PFSK-1 (cell line): ENCODE measurements at regions not wholly inside any gene's neighbourhood (a gene's known extent, or its start where the extent isn't known, plus 50 kb on each side); places are given as distances from the start of the nearest gene placed in this dataset.

ENCODE experiments used
- FOXP2 ChIP-seq: optimal IDR thresholded peaks from 2 replicates; pipeline ENCODE3; 2011; ENCODE audit warnings: borderline replicate concordance, control low read depth, inconsistent platforms; ENCODE audit not compliant: insufficient read depth; ENCODE audit errors: extremely low read length, extremely low read depth
- POLR2AphosphoS5 ChIP-seq: IDR thresholded peaks from 2 replicates; pipeline ENCODE4 v1.6.1; 2012; ENCODE audit warnings: low read depth, mild to moderate bottlenecking, control low read depth, low read length, moderate library complexity
- SIN3A ChIP-seq: IDR thresholded peaks from 2 replicates; pipeline ENCODE4 v1.6.1; 2012; ENCODE audit warnings: mild to moderate bottlenecking, low read length, moderate library complexity, borderline replicate concordance; ENCODE audit not compliant: insufficient read depth
- TAF1 ChIP-seq: IDR thresholded peaks from 2 replicates; pipeline ENCODE4 v1.6.1; 2012; ENCODE audit warnings: low read length, control low read depth, borderline replicate concordance; ENCODE audit not compliant: insufficient read depth
- TF ChIP-seq, protein P1 (sequence below), 2 experiments: IDR thresholded peaks; 2 replicates each; pipeline versions ENCODE4 v1.6.1 to v1.8.0; 2011 to 2012; ENCODE audit warnings: low read depth in 2 of 2, low read length in 2 of 2, control low read depth in 1 of 2, inconsistent platforms in 1 of 2, mild to moderate bottlenecking in 1 of 2, moderate library complexity in 1 of 2; ENCODE audit not compliant: insufficient read depth in 1 of 2

- TF ChIP-seq POLR2AphosphoS5 (no peak), SIN3A (no peak), TAF1 (no peak), FOXP2 (no peak)
- TF ChIP-seq, protein P1, sequence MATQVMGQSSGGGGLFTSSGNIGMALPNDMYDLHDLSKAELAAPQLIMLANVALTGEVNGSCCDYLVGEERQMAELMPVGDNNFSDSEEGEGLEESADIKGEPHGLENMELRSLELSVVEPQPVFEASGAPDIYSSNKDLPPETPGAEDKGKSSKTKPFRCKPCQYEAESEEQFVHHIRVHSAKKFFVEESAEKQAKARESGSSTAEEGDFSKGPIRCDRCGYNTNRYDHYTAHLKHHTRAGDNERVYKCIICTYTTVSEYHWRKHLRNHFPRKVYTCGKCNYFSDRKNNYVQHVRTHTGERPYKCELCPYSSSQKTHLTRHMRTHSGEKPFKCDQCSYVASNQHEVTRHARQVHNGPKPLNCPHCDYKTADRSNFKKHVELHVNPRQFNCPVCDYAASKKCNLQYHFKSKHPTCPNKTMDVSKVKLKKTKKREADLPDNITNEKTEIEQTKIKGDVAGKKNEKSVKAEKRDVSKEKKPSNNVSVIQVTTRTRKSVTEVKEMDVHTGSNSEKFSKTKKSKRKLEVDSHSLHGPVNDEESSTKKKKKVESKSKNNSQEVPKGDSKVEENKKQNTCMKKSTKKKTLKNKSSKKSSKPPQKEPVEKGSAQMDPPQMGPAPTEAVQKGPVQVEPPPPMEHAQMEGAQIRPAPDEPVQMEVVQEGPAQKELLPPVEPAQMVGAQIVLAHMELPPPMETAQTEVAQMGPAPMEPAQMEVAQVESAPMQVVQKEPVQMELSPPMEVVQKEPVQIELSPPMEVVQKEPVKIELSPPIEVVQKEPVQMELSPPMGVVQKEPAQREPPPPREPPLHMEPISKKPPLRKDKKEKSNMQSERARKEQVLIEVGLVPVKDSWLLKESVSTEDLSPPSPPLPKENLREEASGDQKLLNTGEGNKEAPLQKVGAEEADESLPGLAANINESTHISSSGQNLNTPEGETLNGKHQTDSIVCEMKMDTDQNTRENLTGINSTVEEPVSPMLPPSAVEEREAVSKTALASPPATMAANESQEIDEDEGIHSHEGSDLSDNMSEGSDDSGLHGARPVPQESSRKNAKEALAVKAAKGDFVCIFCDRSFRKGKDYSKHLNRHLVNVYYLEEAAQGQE (IDR thresholded peaks at IDR 0.05; ENCODE audit: insufficient read depth in 1 of 2, low read depth in 2 of 2, low read length in 2 of 2), result no peak
Observed at GRCh38 chr11:116145187-116145865, 627.5 kb downstream of the BUD13 start.

- no peak for TF ChIP-seq FOXP2
- no peak for TF ChIP-seq TAF1
- TF ChIP-seq, protein P1 (IDR thresholded peaks at IDR 0.05; ENCODE audit: insufficient read depth in 1 of 2, low read depth in 2 of 2, low read length in 2 of 2), result no peak
- TF ChIP-seq POLR2AphosphoS5, result no peak
- no peak for TF ChIP-seq SIN3A
Observed at GRCh38 chr11:116144387-116144958, 628.3 kb downstream of the BUD13 start.

GRCh38 chr11:116138280-116138679, 634.1 kb upstream of the CADM1 start:
- TF ChIP-seq POLR2AphosphoS5 (no peak), FOXP2 (no peak), TAF1 (no peak)
- TF ChIP-seq, protein P1 (IDR thresholded peaks at IDR 0.05; ENCODE audit: insufficient read depth in 1 of 2, low read depth in 2 of 2, low read length in 2 of 2), result no peak

- TF ChIP-seq, protein P1 (IDR thresholded peaks at IDR 0.05; ENCODE audit: insufficient read depth in 1 of 2, low read depth in 2 of 2, low read length in 2 of 2), result no peak
- no peak for TF ChIP-seq FOXP2
- TF ChIP-seq TAF1, result no peak
- no peak for TF ChIP-seq POLR2AphosphoS5
- no peak for TF ChIP-seq SIN3A
Observed at GRCh38 chr11:116137753-116138152, 633.5 kb upstream of the CADM1 start.
